C4-2B (cell line): ENCODE measurements at regions not wholly inside any gene's neighbourhood (a gene's known extent, or its start where the extent isn't known, plus 50 kb on each side); places are given as distances from the start of the nearest gene placed in this dataset.

Experiments used
- H3K27ac ChIP-seq: fragments of 450-650 bp; 2 replicates; pipeline ENCODE4 v1.5.1; 2017
- ZFX ChIP-seq: fragments of 450-650 bp; IDR thresholded peaks from 2 replicates; pipeline ENCODE4 v1.6.1; 2017
- TF ChIP-seq, protein P1 (sequence below): fragments of 450-650 bp; conservative IDR thresholded peaks from 2 replicates; pipeline ENCODE4 v1.5.1; 2017; ENCODE audit warnings: mild to moderate bottlenecking

DNA sequence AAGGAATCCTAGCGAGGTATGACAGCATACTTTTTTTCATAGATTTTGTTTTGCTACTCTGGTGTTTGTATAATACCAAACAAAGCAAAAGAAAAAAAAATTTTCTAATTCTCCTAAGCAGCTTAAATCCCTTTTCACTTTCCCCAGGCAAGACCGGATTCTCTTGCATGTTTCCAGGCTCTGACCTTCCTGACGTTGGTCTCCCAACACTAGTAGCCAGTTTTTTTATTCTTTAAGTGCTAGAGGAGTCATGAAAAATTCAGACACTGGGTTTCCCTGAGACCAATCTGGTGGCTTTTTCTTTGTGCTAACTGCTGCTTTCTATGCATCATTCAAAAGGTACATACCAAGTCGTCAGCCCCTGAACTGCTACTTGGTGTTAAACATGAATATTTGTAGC lies 111.4 kb downstream of the ZNF326 start:
- TF ChIP-seq, protein P1, sequence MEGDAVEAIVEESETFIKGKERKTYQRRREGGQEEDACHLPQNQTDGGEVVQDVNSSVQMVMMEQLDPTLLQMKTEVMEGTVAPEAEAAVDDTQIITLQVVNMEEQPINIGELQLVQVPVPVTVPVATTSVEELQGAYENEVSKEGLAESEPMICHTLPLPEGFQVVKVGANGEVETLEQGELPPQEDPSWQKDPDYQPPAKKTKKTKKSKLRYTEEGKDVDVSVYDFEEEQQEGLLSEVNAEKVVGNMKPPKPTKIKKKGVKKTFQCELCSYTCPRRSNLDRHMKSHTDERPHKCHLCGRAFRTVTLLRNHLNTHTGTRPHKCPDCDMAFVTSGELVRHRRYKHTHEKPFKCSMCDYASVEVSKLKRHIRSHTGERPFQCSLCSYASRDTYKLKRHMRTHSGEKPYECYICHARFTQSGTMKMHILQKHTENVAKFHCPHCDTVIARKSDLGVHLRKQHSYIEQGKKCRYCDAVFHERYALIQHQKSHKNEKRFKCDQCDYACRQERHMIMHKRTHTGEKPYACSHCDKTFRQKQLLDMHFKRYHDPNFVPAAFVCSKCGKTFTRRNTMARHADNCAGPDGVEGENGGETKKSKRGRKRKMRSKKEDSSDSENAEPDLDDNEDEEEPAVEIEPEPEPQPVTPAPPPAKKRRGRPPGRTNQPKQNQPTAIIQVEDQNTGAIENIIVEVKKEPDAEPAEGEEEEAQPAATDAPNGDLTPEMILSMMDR: no peak
- TF ChIP-seq ZFX: no peak
- H3K27ac ChIP-seq: no peak overlapping the region

DNA sequence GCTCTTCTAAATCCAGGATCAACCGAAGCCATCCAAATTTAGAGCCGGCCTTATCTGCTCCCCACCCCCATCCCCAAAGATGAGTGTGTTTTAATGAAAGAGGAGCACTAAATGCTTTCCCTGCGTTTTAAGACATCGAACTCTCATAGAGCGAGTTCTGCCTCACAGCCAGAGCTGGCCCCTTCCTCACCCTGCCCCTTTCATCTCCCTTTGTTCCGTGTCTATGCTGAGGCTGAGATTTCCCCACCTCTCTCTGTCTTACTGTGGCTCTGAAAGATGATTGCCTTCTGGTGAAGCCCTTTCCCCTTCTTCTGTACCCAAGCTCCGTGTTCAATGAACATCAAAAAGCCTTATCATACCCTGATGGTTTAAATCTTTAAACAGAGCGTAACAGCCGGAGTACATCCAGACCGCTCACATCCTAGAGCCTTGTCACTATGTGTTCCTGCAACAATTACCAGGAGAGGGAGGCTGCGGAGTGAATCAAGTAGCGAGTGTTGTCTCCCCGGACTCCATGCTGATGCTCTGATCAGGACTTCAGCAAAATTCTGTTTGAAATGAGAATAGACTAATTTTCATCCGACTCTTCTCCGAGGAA lies 110.1 kb downstream of the ZNF326 start:
- no peak overlapping the region for H3K27ac ChIP-seq
- TF ChIP-seq, protein P1: no peak
- no peak for TF ChIP-seq ZFX

DNA sequence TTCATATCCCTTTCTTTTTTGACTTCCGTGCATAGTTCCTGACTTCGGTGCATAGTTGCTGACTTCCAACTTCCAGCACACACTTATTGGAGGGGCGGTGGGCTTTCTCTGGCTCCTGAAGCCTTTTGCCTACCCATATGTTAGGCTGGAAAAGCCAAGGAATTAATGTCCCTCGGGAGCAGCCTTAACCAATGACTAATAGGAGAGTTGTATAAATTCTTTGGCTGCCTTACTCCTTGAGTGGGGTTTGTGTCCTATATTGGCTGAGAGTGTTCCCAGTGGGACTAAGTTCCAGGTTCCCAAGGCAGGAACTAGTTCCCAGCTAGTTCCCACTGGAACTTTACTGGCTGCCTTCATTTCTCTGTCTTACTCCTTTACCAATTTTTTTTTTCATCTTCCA lies 105.7 kb downstream of the ZNF326 start:
- TF ChIP-seq ZFX: no peak
- TF ChIP-seq, protein P1: no peak
- no peak overlapping the region for H3K27ac ChIP-seq

DNA sequence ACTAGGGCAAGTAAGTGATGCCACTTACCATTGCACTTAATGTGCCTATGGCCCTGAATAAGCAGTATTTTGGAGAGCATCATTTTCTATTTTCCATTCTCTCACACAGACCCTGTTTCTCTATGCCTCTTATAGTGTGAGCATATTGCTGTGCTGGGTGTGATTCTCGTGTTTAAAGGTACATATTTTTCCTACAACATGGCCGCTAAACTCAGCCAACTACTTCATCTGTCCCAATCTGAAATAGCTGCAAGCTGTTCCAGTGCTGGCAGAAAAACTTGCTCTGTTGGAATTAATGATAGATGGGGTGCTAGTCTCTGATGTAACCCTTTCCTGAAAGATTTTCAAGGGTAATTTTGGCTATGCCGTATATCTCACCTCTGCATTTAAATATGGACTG lies 97.5 kb downstream of the ZNF326 start:
- TF ChIP-seq, protein P1: no peak
- TF ChIP-seq ZFX: no peak
- no peak overlapping the region for H3K27ac ChIP-seq
